ENCODE measurements at regions not wholly inside any gene's neighbourhood (a gene's known extent, or its start where the extent isn't known, plus 50 kb on each side); places are given as distances from the start of the nearest gene placed in this dataset.
"Not testable (repeated sequence)": the region's sequence is repeated elsewhere in the genome, so short reads cannot be mapped to it uniquely, and the experiment has no call there.

- Mint-ChIP-seq H3K36me3 (peaks cover 0 to 5% (median 3%) of the 10 kb centered on the region in 3 donors), H3K9me3 (peaks cover 0 to 8% (median 0%) of the 10 kb centered on the region in 9 donors), H3K27me3 (peaks cover 5 to 17% (median 8%) of the 10 kb centered on the region in 5 donors), H3K4me3 (no peak overlapping the region), H3K4me1 (peaks cover 0 to 7% (median 0%) of the 10 kb centered on the region in 4 donors), H3K27ac (no peak overlapping the region)
- POLR2A ChIA-PET = no interaction called here
- ATAC-seq = no peak
- no peak for DNase-seq
These were observed 50.6 kb upstream of the EHBP1 start for GRCh38 chr2:62654876-62655359.

GRCh38 chr2:62654423-62654791, 51.1 kb upstream of the EHBP1 start:
- peaks cover 0 to 5% (median 3%) of the 10 kb centered on the region in 3 donors for H3K36me3 Mint-ChIP-seq
- DNase-seq (no peak), ATAC-seq (no peak)
- peaks cover 5 to 18% (median 8%) of the 10 kb centered on the region in 5 donors for H3K27me3 Mint-ChIP-seq
- no peak overlapping the region for H3K4me3 Mint-ChIP-seq
- H3K9me3 Mint-ChIP-seq = peaks cover 0 to 10% (median 0%) of the 10 kb centered on the region in 9 donors
- H3K4me1 Mint-ChIP-seq = peaks cover 0 to 6% (median 0%) of the 10 kb centered on the region in 4 donors
- no peak overlapping the region for H3K27ac Mint-ChIP-seq
- POLR2A ChIA-PET = no interaction called here

- peaks cover 0 to 10% (median 0%) of the 10 kb centered on the region in 9 donors for H3K9me3 Mint-ChIP-seq
- DNase-seq = no peak
- peaks cover 0 to 6% (median 0%) of the 10 kb centered on the region in 4 donors for H3K4me1 Mint-ChIP-seq
- no peak overlapping the region for H3K4me3 Mint-ChIP-seq
- H3K36me3 Mint-ChIP-seq = peaks cover 0 to 5% (median 3%) of the 10 kb centered on the region in 3 donors
- ATAC-seq = no peak
- peaks cover 5 to 18% (median 8%) of the 10 kb centered on the region in 5 donors for H3K27me3 Mint-ChIP-seq
- H3K27ac Mint-ChIP-seq = no peak overlapping the region
- POLR2A ChIA-PET = no interaction called here
These were observed 51.7 kb upstream of the EHBP1 start for GRCh38 chr2:62653582-62654422.

- POLR2A ChIA-PET, H3K27ac Mint-ChIP-seq, ATAC-seq, DNase-seq, H3K4me1 Mint-ChIP-seq, H3K4me3 Mint-ChIP-seq, H3K36me3 Mint-ChIP-seq: not testable (repeated sequence)
- peaks cover 5 to 18% (median 8%) of the 10 kb centered on the region in 5 donors for H3K27me3 Mint-ChIP-seq
- peaks cover 0 to 14% (median 0%) of the 10 kb centered on the region in 9 donors for H3K9me3 Mint-ChIP-seq
These were observed 56.4 kb upstream of the EHBP1 start for GRCh38 chr2:62649087-62649486.

DNA sequence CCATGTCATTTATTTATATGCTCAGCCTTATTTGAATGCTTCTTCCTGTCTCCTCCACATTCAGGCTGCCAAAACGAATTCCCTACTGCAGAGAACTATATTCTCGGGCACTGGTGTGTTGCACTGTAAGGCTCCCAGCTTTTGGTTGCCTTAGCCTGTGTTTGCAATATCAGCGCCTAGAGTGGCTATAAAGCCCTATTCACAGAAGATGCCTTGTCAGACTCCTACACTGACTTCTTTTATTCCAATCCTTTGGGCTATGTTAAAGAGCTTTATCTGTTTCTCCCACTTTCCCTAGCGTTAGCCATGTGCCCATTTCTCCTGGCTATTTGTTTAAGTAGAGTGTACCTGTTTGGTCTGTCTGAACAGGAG, 62.4 kb upstream of the EHBP1 start:
- ATAC-seq (no peak), DNase-seq (no peak)
- H3K4me1 Mint-ChIP-seq = no peaks in the 10 kb centered on the region
- no peak overlapping the region for H3K4me3 Mint-ChIP-seq
- H3K27ac Mint-ChIP-seq = no peak overlapping the region
- POLR2A ChIA-PET = no interaction called here
- peaks cover 0 to 5% (median 4%) of the 10 kb centered on the region in 5 donors for H3K27me3 Mint-ChIP-seq
- no peaks in the 10 kb centered on the region for H3K36me3 Mint-ChIP-seq
- H3K9me3 Mint-ChIP-seq = peaks cover 0 to 9% (median 4%) of the 10 kb centered on the region in 9 donors

DNA sequence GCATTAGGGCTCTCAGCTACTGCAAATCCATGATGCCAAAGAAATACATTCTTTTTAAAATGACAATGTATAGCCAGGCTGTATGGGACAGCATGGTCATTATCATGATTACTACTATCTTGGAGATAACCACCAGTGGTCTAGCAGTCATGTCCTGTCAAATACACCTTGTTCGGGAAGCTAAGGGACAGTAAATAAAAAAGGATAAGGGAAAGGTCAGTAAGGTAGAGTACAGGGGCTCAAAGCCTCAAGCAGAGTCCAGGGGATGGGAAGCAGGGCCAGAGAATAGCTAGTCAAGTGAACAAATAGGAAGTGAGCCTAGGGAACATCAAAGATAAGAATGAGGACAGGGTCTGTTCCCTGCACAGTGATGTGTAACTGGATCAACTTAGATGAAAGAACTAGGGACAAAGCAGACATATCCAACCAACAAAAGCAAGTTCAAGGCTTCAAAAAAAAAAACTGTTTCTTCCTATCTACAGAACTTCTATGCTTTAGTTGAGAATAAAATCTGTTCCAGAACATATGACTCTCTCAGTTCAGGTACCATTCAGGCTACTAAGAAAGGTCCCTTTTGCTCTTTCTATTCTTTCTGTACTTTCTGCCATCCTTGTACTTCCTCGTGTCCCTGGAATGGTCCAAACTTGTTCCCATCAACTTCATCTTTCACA, 62.9 kb upstream of the EHBP1 start:
- Mint-ChIP-seq H3K36me3 (no peaks in the 10 kb centered on the region), H3K27ac (no peak overlapping the region), H3K27me3 (peaks cover 0 to 5% (median 4%) of the 10 kb centered on the region in 5 donors), H3K4me3 (no peak overlapping the region), H3K4me1 (no peaks in the 10 kb centered on the region), H3K9me3 (peaks cover 0 to 13% (median 5%) of the 10 kb centered on the region in 9 donors)
- no peak for ATAC-seq
- POLR2A ChIA-PET = no interaction called here
- DNase-seq = no peak

DNA sequence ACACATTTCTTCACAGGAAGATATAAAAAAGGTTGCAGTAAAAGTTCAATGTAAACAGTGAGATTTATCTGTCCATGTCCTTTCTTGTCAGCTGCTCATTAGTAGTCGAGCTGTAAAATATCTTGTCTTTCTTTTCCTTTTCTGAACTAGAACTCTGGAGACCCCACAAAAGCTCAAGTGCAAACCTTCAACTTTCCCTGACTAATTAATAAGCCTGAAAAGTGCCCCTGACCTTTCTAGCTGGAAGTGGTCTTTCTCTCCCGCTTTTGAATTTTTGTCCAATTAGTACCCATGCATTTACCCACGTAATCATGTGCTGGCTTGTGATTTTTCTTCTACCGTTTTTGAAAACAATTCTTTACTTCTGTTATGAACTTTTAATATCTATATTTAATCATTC, 63.6 kb upstream of the EHBP1 start:
- H3K27ac Mint-ChIP-seq = no peak overlapping the region
- H3K36me3 Mint-ChIP-seq = no peaks in the 10 kb centered on the region
- H3K4me3 Mint-ChIP-seq = no peak overlapping the region
- H3K27me3 Mint-ChIP-seq = peaks cover 0 to 5% (median 4%) of the 10 kb centered on the region in 5 donors
- POLR2A ChIA-PET = no interaction called here
- H3K4me1 Mint-ChIP-seq = no peaks in the 10 kb centered on the region
- peaks cover 0 to 17% (median 9%) of the 10 kb centered on the region in 9 donors for H3K9me3 Mint-ChIP-seq
- DNase-seq (no peak), ATAC-seq (no peak)

DNA sequence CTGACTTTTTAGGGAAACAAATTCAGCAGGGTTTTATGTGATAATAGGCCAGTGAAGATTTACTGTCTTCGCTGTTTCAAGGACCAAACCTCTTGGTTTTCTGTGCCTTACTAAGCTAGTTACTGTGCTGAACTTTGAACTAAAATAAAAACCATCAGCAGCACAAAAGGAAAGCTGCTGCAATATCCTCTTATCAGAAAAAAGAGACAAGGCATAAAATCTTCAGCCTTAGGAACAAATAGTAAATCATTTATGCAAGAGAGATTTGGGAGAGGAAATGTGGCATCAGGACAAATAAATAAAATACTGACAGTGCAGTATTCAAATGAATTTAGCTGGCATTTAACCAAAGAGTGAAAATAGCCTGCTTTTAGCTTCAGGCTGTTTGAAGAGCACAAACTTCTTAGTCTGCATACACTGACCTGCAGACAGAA, 64.1 kb upstream of the EHBP1 start:
- no peaks in the 10 kb centered on the region for H3K4me1 Mint-ChIP-seq
- no peak overlapping the region for H3K4me3 Mint-ChIP-seq
- ATAC-seq = no peak
- DNase-seq = no peak
- peaks cover 0 to 9% (median 5%) of the 10 kb centered on the region in 5 donors for H3K27me3 Mint-ChIP-seq
- peaks cover 0 to under 1% (median 0%) of the 10 kb centered on the region in 3 donors for H3K36me3 Mint-ChIP-seq
- H3K9me3 Mint-ChIP-seq = peaks cover 0 to 19% (median 13%) of the 10 kb centered on the region in 9 donors
- no peak overlapping the region for H3K27ac Mint-ChIP-seq
- POLR2A ChIA-PET = no interaction called here

- peaks cover 0 to 10% (median 4%) of the 10 kb centered on the region in 4 donors for H3K4me1 Mint-ChIP-seq
- H3K27ac Mint-ChIP-seq = no peak overlapping the region
- H3K9me3 Mint-ChIP-seq = peaks cover 0 to 26% (median 14%) of the 10 kb centered on the region in 9 donors
- DNase-seq (no peak), ATAC-seq (no peak)
- peaks cover 0 to 24% (median 7%) of the 10 kb centered on the region in 3 donors for H3K36me3 Mint-ChIP-seq
- peaks cover 5 to 56% (median 28%) of the 10 kb centered on the region in 5 donors for H3K27me3 Mint-ChIP-seq
- POLR2A ChIA-PET = no interaction called here
- no peak overlapping the region for H3K4me3 Mint-ChIP-seq
These were observed 74.1 kb upstream of the EHBP1 start for GRCh38 chr2:62631160-62632085.

DNA sequence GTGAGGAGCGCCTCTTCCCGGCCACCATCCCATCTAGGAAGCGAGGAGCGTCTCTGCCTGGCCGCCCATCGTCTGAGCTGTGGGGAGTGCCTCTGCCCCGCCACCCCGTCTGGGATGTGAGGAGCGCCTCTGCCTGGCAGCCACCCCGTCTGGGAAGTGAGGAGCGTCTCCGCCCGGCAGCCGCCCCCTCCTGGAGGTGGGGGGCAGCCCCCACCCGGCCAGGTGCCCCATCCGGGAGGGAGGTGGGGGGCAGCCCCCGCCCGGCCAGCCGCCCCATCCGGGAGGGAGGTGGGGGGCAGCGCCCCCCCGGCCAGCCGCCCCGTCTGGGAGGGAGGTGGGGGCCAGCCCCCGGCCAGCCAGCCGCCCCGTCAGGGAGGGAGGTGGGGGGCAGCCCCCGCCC, 75.3 kb upstream of the EHBP1 start:
- Mint-ChIP-seq H3K27me3 (peaks cover 4 to 51% (median 20%) of the 10 kb centered on the region in 5 donors), H3K36me3 (peaks cover 0 to 15% (median 7%) of the 10 kb centered on the region in 3 donors), H3K9me3 (peaks cover 0 to 16% (median 11%) of the 10 kb centered on the region in 9 donors)
- H3K27ac Mint-ChIP-seq, POLR2A ChIA-PET, H3K4me1 Mint-ChIP-seq, H3K4me3 Mint-ChIP-seq, DNase-seq, ATAC-seq: not testable (repeated sequence)

DNA sequence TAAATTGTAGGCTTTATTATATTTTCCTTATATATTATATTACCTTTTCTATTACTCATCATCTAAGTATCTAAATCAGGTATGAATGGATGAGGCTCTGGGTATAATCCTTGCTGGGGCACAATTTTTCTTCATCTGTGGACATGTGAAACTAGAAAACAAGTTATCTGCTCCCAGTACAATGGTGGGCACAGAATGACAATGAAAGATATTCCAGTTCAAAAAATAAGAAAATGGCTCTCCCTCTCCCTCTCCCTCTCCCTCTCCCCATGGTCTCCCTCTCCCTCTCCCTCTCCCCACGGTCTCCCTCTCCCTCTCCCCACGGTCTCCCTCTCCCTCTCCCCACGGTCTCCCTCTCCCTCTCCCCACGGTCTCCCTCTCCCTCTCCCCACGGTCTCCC, 76.2 kb upstream of the EHBP1 start:
- POLR2A ChIA-PET, H3K4me3 Mint-ChIP-seq, H3K36me3 Mint-ChIP-seq, H3K27ac Mint-ChIP-seq, DNase-seq, ATAC-seq, H3K4me1 Mint-ChIP-seq: not testable (repeated sequence)
- peaks cover 0 to 11% (median 5%) of the 10 kb centered on the region in 9 donors for H3K9me3 Mint-ChIP-seq
- H3K27me3 Mint-ChIP-seq = peaks cover 2 to 42% (median 17%) of the 10 kb centered on the region in 5 donors

DNA sequence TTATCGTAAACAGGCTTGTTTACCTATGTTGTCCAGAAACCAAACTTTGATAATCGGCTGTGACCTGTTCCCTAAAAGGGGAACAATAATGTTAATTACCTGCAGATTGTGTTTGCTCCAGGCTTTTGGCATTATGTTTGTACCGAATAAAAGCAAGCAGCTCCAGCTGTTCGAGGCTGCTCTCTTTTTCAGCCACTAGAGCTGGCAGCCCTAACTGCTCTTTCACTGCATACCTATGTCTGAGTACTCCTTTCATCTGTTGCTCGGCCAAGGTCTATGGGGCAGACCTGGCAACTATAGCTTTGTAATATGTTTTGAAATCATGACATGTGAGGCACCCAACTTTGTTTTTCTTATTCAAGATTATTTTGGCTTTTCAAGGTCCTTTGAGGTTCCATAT, 77.8 kb upstream of the EHBP1 start:
- H3K4me3 Mint-ChIP-seq = no peak overlapping the region
- peaks cover 0 to 10% (median 4%) of the 10 kb centered on the region in 4 donors for H3K4me1 Mint-ChIP-seq
- H3K27me3 Mint-ChIP-seq = peaks cover 2 to 32% (median 14%) of the 10 kb centered on the region in 5 donors

More for the DNA sequence above, 77.8 kb upstream of the EHBP1 start:
- Mint-ChIP-seq H3K36me3 (peaks cover 0 to 7% (median 5%) of the 10 kb centered on the region in 3 donors), H3K9me3 (peaks cover 0 to 10% (median 5%) of the 10 kb centered on the region in 9 donors), H3K27ac (no peak overlapping the region)
- DNase-seq (no peak), ATAC-seq (no peak)
- POLR2A ChIA-PET = no interaction called here
